ENCODE measurements at regions not wholly inside any gene's neighbourhood (a gene's known extent, or its start where the extent isn't known, plus 50 kb on each side); places are given as distances from the start of the nearest gene placed in this dataset.

GRCh38 chr1:177426497-177426896 lies 255.7 kb downstream of the BRINP2 start:
- no peak for TF ChIP-seq POLR2AphosphoS5 (IDR thresholded peaks at IDR 0.05)
- no peak for TF ChIP-seq CTCF (IDR thresholded peaks at IDR 0.05)
- TF ChIP-seq POLR2A (IDR thresholded peaks at IDR 0.05) = no peak

Measured in breast epithelium (tissue), 3 donors.